Gastroesophageal sphincter (tissue), 4 donors: ENCODE measurements at regions not wholly inside any gene's neighbourhood (a gene's known extent, or its start where the extent isn't known, plus 50 kb on each side); places are given as distances from the start of the nearest gene placed in this dataset.

Experiments
- ATAC-seq: fragments of 150-250 bp; one replicate; pipeline ENCODE4 v1.9.1; 2016; ENCODE audit warnings: mild to moderate bottlenecking, moderate library complexity
- H3K27ac ChIP-seq, 4 donors: fragments of 200-600 bp; sonication (generic) in 3 of 4; 1 replicate in 3 of 4; 2 replicates in 1 of 4; pipeline ENCODE4 v1.5.1; 2016 to 2019
- H3K27me3 ChIP-seq: fragments of 200-600 bp; sonication (generic); one replicate; pipeline ENCODE4 v1.5.1; 2019
- H3K36me3 ChIP-seq, 2 donors: fragments of 200-600 bp; sonication (generic); one replicate each; pipeline ENCODE4 v1.5.1; 2019; ENCODE audit warnings: control low read depth in 1 of 2
- H3K4me1 ChIP-seq, 3 donors: fragments of 200-600 bp; sonication (generic); 1 replicate in 2 of 3; 2 replicates in 1 of 3; pipeline ENCODE4 v1.5.1; 2016 to 2019; ENCODE audit warnings: control low read depth in 2 of 3
- H3K4me3 ChIP-seq, 2 donors: fragments of 200-600 bp; sonication (generic); one replicate each; pipeline ENCODE4 v1.5.1; 2019; ENCODE audit warnings: mild to moderate bottlenecking in 1 of 2, moderate library complexity in 1 of 2
- H3K9me3 ChIP-seq, 3 donors: fragments of 200-600 bp; sonication (generic); one replicate each; pipeline ENCODE4 v1.5.1; 2017 to 2019; ENCODE audit warnings: control low read depth in 2 of 3
- CTCF ChIP-seq, 4 experiments: fragments of 200-600 bp in 2 of 4; fragments of 450-650 bp in 2 of 4; sonication (generic) in 1 of 4; IDR thresholded peaks; one replicate each; pipeline ENCODE4 v1.5.1; 2017 to 2019; ENCODE audit warnings: antibody characterized with exemption in 4 of 4, mild to moderate bottlenecking in 2 of 4, moderate library complexity in 2 of 4
- EP300 ChIP-seq: sonication (generic); formaldehyde crosslinking; IDR thresholded peaks from one replicate; pipeline ENCODE4 v1.6.1; 2017; ENCODE audit warnings: antibody characterized with exemption, mild to moderate bottlenecking
- POLR2A ChIP-seq, 2 donors: fragments of 450-650 bp; IDR thresholded peaks; one replicate each; pipeline ENCODE4 v1.6.1; 2017; ENCODE audit warnings: antibody characterized with exemption in 2 of 2, mild to moderate bottlenecking in 2 of 2, moderate library complexity in 1 of 2
- POLR2AphosphoS5 ChIP-seq: sonication (generic); formaldehyde crosslinking; IDR thresholded peaks from one replicate; pipeline ENCODE4 v1.6.1; 2017; ENCODE audit warnings: antibody characterized with exemption
- WGBS, 2 donors: methylation state at CpG; one replicate each; pipeline ENCODE4 v1.1.5; 2018; ENCODE audit warnings: low coverage in 1 of 2; 5-methylcytosine and 5-hydroxymethylcytosine counted together

- Histone ChIP-seq H3K27ac (no peak overlapping the region), H3K27me3 (no peaks in the 10 kb centered on the region), H3K9me3 (no peaks in the 10 kb centered on the region), H3K4me1 (no peaks in the 10 kb centered on the region), H3K36me3 (no peaks in the 10 kb centered on the region), H3K4me3 (no peak overlapping the region)
- TF ChIP-seq POLR2AphosphoS5 (no peak), CTCF (IDR thresholded peaks at IDR 0.05) (no peak), EP300 (no peak), POLR2A (IDR thresholded peaks at IDR 0.05) (no peak)
- no CpG with 5 or more reads among the region's 2 CpGs for WGBS, 2 donors
- no peak for ATAC-seq
These were observed 287.9 kb upstream of the ARRDC4 start for GRCh38 chr15:97672586-97672985.

GRCh38 chr15:97678656-97679055 is 281.8 kb upstream of the ARRDC4 start:
- H3K27me3 ChIP-seq, result no peaks in the 10 kb centered on the region
- H3K36me3 ChIP-seq, result no peaks in the 10 kb centered on the region
- no peaks in the 10 kb centered on the region for H3K9me3 ChIP-seq
- no peak for ATAC-seq
- no peak overlapping the region for H3K27ac ChIP-seq
- 80 to 83% methylated on average over 1 of the region's 2 CpGs for WGBS, 2 donors
- H3K4me1 ChIP-seq, result no peaks in the 10 kb centered on the region
- TF ChIP-seq EP300, result no peak
- TF ChIP-seq POLR2A (IDR thresholded peaks at IDR 0.05), result no peak
- TF ChIP-seq POLR2AphosphoS5, result no peak
- TF ChIP-seq CTCF (IDR thresholded peaks at IDR 0.05), result no peak
- no peak overlapping the region for H3K4me3 ChIP-seq

- Histone ChIP-seq H3K9me3 (no peaks in the 10 kb centered on the region), H3K4me3 (no peak overlapping the region), H3K4me1 (no peaks in the 10 kb centered on the region), H3K27me3 (no peaks in the 10 kb centered on the region), H3K27ac (no peak overlapping the region), H3K36me3 (no peaks in the 10 kb centered on the region)
- no peak for ATAC-seq
- 55 to 65% methylated on average over 6 of the region's 6 CpGs for WGBS, 2 donors
- no peak for TF ChIP-seq POLR2A (IDR thresholded peaks at IDR 0.05)
- no peak for TF ChIP-seq EP300
- no peak for TF ChIP-seq POLR2AphosphoS5
- TF ChIP-seq CTCF (IDR thresholded peaks at IDR 0.05), result no peak
These were observed 281.3 kb upstream of the ARRDC4 start for GRCh38 chr15:97679106-97679688.

- H3K4me3 ChIP-seq, result no peak overlapping the region
- H3K9me3 ChIP-seq, result no peaks in the 10 kb centered on the region
- no peaks in the 10 kb centered on the region for H3K27me3 ChIP-seq
- H3K36me3 ChIP-seq, result no peaks in the 10 kb centered on the region
- WGBS, 2 donors, result 87 to 95% methylated on average over 5 of the region's 5 CpGs
- no peak for TF ChIP-seq CTCF (IDR thresholded peaks at IDR 0.05)
- no peak for TF ChIP-seq EP300
- TF ChIP-seq POLR2A (IDR thresholded peaks at IDR 0.05), result no peak
- TF ChIP-seq POLR2AphosphoS5, result no peak
- H3K4me1 ChIP-seq, result no peaks in the 10 kb centered on the region
- no peak for ATAC-seq
- no peak overlapping the region for H3K27ac ChIP-seq
These were observed 279.8 kb upstream of the ARRDC4 start for GRCh38 chr15:97680606-97681220.

- H3K36me3 ChIP-seq, result no peaks in the 10 kb centered on the region
- TF ChIP-seq POLR2AphosphoS5 (no peak), POLR2A (IDR thresholded peaks at IDR 0.05) (no peak), CTCF (IDR thresholded peaks at IDR 0.05) (no peak)
- no peaks in the 10 kb centered on the region for H3K9me3 ChIP-seq
- no peaks in the 10 kb centered on the region for H3K27me3 ChIP-seq
- H3K4me1 ChIP-seq, result no peaks in the 10 kb centered on the region
- no peak overlapping the region for H3K4me3 ChIP-seq
- H3K27ac ChIP-seq, result no peak overlapping the region
- 58 to 68% methylated on average over 3 of the region's 3 CpGs for WGBS, 2 donors
- no peak for ATAC-seq
These were observed 276.7 kb upstream of the ARRDC4 start for GRCh38 chr15:97683831-97684230.
